NB4 (cell line): ENCODE measurements at regions not wholly inside any gene's neighbourhood (a gene's known extent, or its start where the extent isn't known, plus 50 kb on each side); places are given as distances from the start of the nearest gene placed in this dataset.

Experiments used
- DNase-seq: peaks from one replicate; pipeline ENCODE4 v3.0.0; 2010; ENCODE audit warnings: low read depth
- H3K4me3 ChIP-seq: one replicate; pipeline ENCODE4 v1.5.1; 2011; ENCODE audit warnings: mild to moderate bottlenecking, low read depth, low read length, moderate library complexity
- MAX ChIP-seq: IDR thresholded peaks from 2 replicates; pipeline ENCODE4 v1.6.1; 2011; ENCODE audit warnings: low read depth, low read length
- MYC ChIP-seq: IDR thresholded peaks from 2 replicates; pipeline ENCODE4 v1.6.1; 2011; ENCODE audit warnings: low read depth, low read length
- POLR2A ChIP-seq: IDR thresholded peaks from 2 replicates; pipeline ENCODE4 v1.6.1; 2011; ENCODE audit warnings: mild to moderate bottlenecking; ENCODE audit not compliant: insufficient read length; ENCODE audit errors: extremely low read depth
- TF ChIP-seq, protein P1 (sequence below): IDR thresholded peaks from one replicate; pipeline ENCODE4 v1.5.1; 2012; ENCODE audit warnings: low read depth, low read length

- DNase-seq, result no peak
- no peak for TF ChIP-seq MYC
- no peak for TF ChIP-seq POLR2A
- TF ChIP-seq, protein P1, sequence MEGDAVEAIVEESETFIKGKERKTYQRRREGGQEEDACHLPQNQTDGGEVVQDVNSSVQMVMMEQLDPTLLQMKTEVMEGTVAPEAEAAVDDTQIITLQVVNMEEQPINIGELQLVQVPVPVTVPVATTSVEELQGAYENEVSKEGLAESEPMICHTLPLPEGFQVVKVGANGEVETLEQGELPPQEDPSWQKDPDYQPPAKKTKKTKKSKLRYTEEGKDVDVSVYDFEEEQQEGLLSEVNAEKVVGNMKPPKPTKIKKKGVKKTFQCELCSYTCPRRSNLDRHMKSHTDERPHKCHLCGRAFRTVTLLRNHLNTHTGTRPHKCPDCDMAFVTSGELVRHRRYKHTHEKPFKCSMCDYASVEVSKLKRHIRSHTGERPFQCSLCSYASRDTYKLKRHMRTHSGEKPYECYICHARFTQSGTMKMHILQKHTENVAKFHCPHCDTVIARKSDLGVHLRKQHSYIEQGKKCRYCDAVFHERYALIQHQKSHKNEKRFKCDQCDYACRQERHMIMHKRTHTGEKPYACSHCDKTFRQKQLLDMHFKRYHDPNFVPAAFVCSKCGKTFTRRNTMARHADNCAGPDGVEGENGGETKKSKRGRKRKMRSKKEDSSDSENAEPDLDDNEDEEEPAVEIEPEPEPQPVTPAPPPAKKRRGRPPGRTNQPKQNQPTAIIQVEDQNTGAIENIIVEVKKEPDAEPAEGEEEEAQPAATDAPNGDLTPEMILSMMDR, result no peak
- TF ChIP-seq MAX, result no peak
- H3K4me3 ChIP-seq, result no peak overlapping the region
These were observed 131.0 kb downstream of the CEP57L1 start for GRCh38 chr6:109226353-109226752.

DNA sequence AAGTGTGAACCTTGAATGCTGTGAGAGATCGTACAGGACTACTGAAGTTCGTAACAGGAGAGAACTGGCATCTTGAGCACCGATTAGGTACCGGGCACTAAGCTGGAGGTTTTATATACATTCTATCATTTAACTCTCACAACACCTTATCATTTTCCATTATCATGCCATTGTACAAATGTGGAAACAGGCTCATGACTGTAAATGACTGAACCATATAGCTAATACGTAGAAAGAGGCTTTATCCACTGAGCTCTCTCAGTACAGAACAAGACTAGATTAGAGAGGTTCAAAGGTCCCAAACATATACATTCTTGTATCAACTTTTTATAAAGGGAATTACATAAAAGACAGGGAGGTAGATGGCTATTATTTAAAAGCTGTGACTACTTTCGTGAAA is 130.6 kb downstream of the CEP57L1 start:
- H3K4me3 ChIP-seq, result no peak overlapping the region
- DNase-seq, result no peak
- no peak for TF ChIP-seq POLR2A

- no peak for DNase-seq
- TF ChIP-seq, protein P1, result no peak
- no peak for TF ChIP-seq MYC
- TF ChIP-seq POLR2A, result no peak
- no peak for TF ChIP-seq MAX
- H3K4me3 ChIP-seq, result no peak overlapping the region
These were observed 129.7 kb downstream of the CEP57L1 start for GRCh38 chr6:109224994-109225393.

DNA sequence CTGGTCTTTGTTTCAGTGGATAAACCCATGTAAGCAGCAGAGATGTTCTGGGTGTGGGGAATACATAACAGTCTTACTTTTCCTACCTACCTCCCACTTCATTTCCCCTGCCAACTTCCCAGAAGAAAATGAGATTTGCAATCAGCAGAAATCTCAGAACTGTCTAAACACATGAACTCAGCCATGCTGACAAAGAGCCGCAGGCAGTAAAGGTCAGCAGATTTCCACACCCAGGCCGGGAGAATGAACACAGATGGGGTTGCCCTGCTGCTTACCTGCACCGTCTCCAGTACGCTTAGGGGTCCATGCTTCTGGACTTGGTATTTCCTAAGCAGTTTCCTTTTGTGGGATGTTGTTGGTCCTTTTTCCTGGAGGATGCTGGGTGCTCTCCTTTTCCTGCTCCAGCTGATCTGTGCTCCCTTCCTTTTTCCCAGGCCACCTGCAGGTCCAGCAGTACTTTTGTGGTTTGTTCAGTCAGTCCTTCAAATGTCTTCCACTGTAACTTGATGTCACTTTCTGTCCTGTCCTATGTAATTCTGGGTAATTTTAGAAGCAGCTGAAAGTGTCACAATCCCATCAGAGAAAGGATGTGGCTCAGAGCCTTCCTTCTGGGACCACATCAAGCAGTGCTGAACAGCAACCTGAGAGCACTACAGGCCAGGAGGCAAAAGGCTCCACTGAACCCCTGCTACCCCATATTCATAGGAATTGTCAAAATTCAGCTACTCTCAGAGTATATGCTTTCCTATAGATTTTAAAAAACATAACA is 129.0 kb downstream of the CEP57L1 start:
- DNase-seq, result no peak
- TF ChIP-seq MYC (no peak), MAX (no peak), POLR2A (no peak)
- TF ChIP-seq, protein P1, result no peak

DNA sequence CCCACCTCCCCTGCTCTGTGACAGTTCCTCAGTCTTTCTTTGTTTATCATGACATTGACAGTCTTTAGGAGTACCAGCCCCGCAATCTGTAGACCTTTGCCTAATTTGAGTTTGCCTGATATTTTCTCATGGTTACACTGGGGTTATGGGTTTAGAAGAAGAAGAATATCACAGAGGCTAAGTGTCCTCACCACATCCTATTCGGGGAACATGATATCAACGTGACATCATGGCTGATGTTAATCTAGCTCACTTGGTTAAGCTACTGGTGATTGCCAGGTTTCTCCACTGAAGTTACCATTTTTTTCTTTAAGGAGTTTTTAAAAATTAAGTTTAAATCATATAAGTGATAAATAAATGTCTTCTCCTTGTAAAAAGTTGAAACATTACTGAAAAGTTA is 127.5 kb downstream of the CEP57L1 start:
- no peak for DNase-seq
- H3K4me3 ChIP-seq, result no peak overlapping the region
- TF ChIP-seq MYC, result no peak
- TF ChIP-seq MAX, result no peak

More for the DNA sequence above, 129.0 kb downstream of the CEP57L1 start:
- H3K4me3 ChIP-seq, result no peak overlapping the region

- no peak for DNase-seq
- no peak overlapping the region for H3K4me3 ChIP-seq
- TF ChIP-seq MAX (no peak), MYC (no peak), POLR2A (no peak)
- TF ChIP-seq, protein P1, result no peak
These were observed 126.4 kb downstream of the CEP57L1 start for GRCh38 chr6:109221543-109222195.
